IMR-90 (cell line): ENCODE measurements at regions not wholly inside any gene's neighbourhood (a gene's known extent, or its start where the extent isn't known, plus 50 kb on each side); places are given as distances from the start of the nearest gene placed in this dataset.

ENCODE experiments used
- FOS ChIP-seq: fragments of 150-350 bp; IDR thresholded peaks from 2 replicates; pipeline ENCODE4 v1.6.1; 2016; ENCODE audit warnings: low read depth, low read length
- POLR2A ChIP-seq: IDR thresholded peaks from 2 replicates; pipeline ENCODE4 v1.6.1; 2012; ENCODE audit warnings: mild to moderate bottlenecking, low read depth, low read length
- TF ChIP-seq, protein P1 (sequence below): conservative IDR thresholded peaks from 2 replicates; pipeline ENCODE4 v1.5.1; 2012; ENCODE audit warnings: mild to moderate bottlenecking, low read depth, low read length, improper control_type of control experiment

DNA sequence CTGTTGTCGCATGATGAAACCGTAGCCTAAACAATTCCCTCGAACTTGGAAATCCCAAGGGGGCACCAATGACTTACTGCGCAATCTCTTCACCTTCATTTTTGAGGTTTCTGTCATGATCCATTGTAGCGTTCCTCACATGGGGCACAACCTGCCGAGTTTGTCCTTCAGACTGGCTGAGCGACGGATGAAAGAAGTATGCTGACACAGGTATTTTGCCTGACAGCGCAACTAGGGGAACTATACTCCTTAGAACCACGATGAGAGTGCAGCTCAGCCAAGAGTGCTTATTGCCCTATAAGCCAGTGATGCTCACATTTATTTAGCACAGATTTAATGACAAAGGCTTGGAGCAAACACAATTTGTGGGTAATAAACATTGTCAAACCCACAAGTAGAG lies 106.3 kb upstream of the ZNF267 start:
- TF ChIP-seq, protein P1, sequence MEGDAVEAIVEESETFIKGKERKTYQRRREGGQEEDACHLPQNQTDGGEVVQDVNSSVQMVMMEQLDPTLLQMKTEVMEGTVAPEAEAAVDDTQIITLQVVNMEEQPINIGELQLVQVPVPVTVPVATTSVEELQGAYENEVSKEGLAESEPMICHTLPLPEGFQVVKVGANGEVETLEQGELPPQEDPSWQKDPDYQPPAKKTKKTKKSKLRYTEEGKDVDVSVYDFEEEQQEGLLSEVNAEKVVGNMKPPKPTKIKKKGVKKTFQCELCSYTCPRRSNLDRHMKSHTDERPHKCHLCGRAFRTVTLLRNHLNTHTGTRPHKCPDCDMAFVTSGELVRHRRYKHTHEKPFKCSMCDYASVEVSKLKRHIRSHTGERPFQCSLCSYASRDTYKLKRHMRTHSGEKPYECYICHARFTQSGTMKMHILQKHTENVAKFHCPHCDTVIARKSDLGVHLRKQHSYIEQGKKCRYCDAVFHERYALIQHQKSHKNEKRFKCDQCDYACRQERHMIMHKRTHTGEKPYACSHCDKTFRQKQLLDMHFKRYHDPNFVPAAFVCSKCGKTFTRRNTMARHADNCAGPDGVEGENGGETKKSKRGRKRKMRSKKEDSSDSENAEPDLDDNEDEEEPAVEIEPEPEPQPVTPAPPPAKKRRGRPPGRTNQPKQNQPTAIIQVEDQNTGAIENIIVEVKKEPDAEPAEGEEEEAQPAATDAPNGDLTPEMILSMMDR: no peak
- no peak for TF ChIP-seq FOS
- TF ChIP-seq POLR2A: no peak
